Gastrocnemius medialis (tissue), 4 donors: ENCODE measurements at regions not wholly inside any gene's neighbourhood (a gene's known extent, or its start where the extent isn't known, plus 50 kb on each side); places are given as distances from the start of the nearest gene placed in this dataset.

ENCODE experiments used
- CTCF ChIP-seq, 5 experiments: fragments of 450-650 bp in 3 of 5; fragments of 200-600 bp in 2 of 5; sonication (generic) in 2 of 5; IDR thresholded peaks in 4 of 5; conservative IDR thresholded peaks in 1 of 5; 1 replicate in 4 of 5; 2 replicates in 1 of 5; pipeline ENCODE4 v1.5.1; 2016 to 2019; ENCODE audit warnings: antibody characterized with exemption in 5 of 5, mild to moderate bottlenecking in 3 of 5, moderate library complexity in 3 of 5
- POLR2A ChIP-seq, 2 donors: fragments of 450-650 bp; IDR thresholded peaks; one replicate each; pipeline ENCODE4 v1.6.1; 2017; ENCODE audit warnings: antibody characterized with exemption in 2 of 2, mild to moderate bottlenecking in 2 of 2, moderate library complexity in 2 of 2

- TF ChIP-seq POLR2A (IDR thresholded peaks at IDR 0.05) (no peak), CTCF (IDR thresholded peaks at IDR 0.05 in 4 of 5, conservative IDR thresholded peaks at IDR 0.05 in 1 of 5) (no peak)
These were observed 239.9 kb upstream of the NDST4 start for GRCh38 chr4:115353370-115353769.
